Ramos (cell line): ENCODE measurements at regions not wholly inside any gene's neighbourhood (a gene's known extent, or its start where the extent isn't known, plus 50 kb on each side); places are given as distances from the start of the nearest gene placed in this dataset.

Experiments
- in situ Hi-C: fragments of 300-500 bp; cut with MboI; formaldehyde crosslinking; loops from one replicate; pipeline ENCODE4 v1.14.3; 2022; ENCODE audit warnings: low sequenced_read_pairs; ENCODE audit not compliant: unreplicated experiment

- in situ Hi-C loops, result no loop called here
Observed at GRCh38 chr18:77714716-77715115, 465.1 kb downstream of the GALR1 start.

DNA sequence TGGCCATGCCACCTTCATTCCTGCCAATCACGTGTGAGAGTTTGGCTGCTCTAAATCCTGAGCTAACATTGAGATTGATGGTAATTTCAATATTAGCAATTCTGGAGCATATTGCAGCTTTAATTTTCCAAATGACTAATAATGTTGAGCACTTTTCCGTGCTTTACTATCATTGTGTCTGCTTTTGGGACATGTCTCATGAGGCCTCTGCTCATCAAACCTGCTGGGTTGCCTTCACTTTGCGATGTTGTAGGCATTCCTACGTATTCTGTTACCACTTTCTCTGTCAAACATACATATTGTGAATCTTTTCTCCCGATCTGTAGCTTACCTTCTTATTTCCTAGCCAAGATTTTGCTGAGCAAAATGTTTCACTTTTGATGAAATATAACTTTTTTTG lies 466.6 kb downstream of the GALR1 start:
- in situ Hi-C loops, result no loop called here

- in situ Hi-C loops, result no loop called here
Observed at GRCh38 chr18:77733292-77733903, 483.8 kb downstream of the GALR1 start.

DNA sequence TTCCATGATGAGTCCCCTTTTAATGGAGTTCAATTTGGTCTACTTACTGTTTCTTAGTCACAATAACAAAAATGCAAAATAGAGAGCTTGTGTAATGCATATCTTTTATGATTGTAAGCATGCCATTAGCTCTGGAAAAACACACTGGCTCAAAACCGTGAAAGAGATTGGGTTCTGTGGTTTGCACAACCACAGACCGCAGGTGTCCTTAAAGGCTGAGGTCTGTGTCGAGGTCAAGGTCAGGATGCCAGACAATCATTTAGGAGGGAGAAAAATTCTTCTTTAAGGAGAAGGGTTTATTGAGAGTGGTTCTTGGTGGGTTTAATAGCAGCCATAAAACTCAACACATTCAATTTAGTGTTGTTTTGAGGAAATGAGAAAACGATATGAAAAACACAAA lies 487.2 kb downstream of the GALR1 start:
- in situ Hi-C loops, result no loop called here

DNA sequence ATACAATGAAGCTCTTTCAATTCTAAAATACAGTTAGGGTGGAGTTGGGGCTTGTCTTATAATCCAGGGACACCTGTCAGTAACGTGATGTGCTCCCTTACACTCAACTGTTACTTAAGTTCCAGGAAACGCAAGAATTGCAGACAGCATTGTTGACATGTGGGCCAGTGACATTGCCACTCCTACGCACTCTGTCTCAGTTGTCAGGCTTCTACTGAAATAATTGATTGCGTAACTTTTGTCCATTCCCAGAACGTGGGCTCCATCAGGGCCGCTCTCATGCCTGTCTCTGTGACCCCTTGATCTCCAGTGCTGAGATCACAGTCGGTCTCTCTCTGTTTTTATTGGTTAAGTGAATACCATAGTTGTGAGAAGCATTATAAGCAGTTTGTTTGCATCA lies 487.8 kb downstream of the GALR1 start:
- in situ Hi-C loops, result no loop called here

- in situ Hi-C loops, result no loop called here
Observed at GRCh38 chr18:77749089-77749488, 499.4 kb downstream of the GALR1 start.

GRCh38 chr18:77750006-77750405 lies 500.4 kb downstream of the GALR1 start:
- in situ Hi-C loops, result no loop called here

GRCh38 chr18:77754475-77755044 lies 504.9 kb downstream of the GALR1 start:
- in situ Hi-C loops, result no loop called here

DNA sequence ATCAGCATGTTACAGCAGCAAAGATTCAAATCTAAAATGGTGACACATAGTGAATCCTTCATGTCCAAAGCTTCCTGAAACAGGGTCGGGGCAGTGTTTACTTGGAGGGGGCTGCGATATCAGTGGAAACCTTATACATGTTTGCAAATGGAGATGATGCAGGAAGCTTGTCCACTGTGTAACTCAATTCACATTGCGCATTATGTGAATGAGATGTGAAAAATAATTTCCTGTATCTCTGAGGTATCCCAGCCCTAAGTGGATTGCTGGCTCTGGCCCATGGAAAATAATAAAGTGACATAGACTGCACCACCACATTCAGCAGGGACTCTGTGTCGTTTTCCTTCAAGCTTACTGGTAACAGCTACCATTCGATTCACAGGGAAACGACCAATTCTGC lies 505.5 kb downstream of the GALR1 start:
- in situ Hi-C loops, result no loop called here

DNA sequence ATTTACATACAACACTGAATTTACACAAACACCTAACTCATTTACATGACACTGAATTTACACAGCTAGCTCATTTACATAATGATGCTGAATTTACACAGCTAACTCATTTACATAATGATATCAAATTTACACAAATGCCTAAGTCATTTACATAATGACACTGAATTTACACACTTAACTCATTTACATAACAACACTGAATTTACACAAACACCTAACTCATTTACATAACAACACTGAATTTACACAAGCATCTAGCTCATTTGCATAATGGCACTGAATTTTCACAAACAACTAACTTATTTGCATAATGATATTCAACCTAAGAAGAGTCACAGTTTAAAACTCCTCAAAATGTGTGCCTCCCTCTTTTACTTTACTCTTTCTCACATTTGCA lies 511.7 kb downstream of the GALR1 start:
- in situ Hi-C loops, result no loop called here

GRCh38 chr18:77762014-77762413 lies 512.4 kb downstream of the GALR1 start:
- in situ Hi-C loops, result no loop called here

DNA sequence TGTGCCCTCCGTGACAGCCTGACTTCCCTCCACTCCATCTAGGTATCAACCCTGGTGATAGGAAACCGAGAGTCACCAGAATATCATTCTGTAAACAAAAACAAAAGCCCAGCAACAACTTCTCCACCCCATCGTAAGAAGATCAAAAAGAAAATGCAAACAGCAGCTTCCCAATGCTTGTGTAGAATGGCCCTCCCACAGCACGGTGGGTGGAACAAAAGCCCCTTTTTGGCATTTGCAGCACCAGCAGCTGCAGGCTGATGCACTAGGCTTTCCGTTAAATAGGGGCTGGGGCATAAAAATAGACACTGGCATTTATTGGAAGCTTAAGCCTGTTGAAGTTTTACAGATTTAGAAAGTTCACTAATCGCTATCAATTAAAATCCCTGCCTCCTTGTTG lies 513.0 kb downstream of the GALR1 start:
- in situ Hi-C loops, result no loop called here

- in situ Hi-C loops, result no loop called here
Observed at GRCh38 chr18:77763530-77764145, 514.0 kb downstream of the GALR1 start.

DNA sequence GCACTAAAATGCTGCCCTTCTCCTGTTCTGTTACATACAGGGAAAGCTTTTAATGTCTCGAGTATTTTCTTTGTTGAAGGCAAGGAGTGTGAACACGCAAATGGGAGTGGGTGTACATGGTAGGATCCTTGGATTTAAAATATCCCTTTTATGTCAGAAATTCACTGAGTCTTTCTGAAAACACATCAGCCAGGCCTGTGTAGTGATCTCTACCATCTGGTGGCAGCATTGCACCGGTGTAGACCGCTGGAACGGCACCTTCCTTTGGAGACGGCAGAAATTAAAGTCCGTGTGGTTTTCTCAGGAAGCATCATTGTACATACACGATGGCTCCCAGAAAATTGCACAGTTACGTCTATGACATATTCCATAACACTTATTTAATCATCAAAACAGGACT lies 515.8 kb downstream of the GALR1 start:
- in situ Hi-C loops, result no loop called here

- in situ Hi-C loops, result no loop called here
Observed at GRCh38 chr18:77766421-77766820, 516.8 kb downstream of the GALR1 start.

DNA sequence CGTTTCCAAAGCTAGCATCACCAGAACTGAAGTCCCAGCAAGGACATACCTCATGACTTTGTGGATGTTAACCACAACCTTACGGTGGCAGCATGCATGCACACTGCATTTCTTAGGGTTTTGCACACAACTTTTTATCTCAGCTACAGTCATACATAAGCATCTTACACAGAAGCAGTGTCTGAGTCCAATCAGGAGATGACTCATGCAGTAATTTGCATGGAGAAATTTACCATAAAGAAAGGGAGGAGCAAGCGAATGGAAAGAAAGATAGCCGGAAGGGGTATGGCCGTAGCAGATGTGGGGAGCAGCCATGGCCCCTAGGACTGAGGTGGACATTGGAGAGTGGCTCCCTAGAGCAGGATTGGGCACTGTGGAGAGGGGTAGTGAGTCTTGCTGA lies 522.5 kb downstream of the GALR1 start:
- in situ Hi-C loops, result no loop called here

GRCh38 chr18:77776104-77776503 lies 526.5 kb downstream of the GALR1 start:
- in situ Hi-C loops, result no loop called here

DNA sequence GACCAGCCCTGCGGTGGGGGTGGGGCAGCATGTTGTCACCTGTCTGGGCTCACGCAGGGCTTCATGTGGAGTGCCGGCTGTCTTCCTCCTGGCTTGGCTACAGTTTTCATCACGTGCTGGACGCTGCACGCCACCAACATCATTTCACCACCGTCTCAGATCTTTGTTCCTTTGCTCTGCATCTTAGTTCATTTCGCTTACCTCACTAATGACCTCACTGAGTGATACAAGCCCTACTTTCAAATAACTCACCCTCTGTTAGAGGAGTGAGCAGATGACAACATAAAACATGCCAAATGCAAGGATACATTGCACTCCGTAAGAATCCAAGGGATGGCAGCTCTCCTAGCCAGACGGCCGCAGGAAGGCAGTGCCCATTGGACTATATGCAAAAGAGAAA lies 527.5 kb downstream of the GALR1 start:
- in situ Hi-C loops, result no loop called here

DNA sequence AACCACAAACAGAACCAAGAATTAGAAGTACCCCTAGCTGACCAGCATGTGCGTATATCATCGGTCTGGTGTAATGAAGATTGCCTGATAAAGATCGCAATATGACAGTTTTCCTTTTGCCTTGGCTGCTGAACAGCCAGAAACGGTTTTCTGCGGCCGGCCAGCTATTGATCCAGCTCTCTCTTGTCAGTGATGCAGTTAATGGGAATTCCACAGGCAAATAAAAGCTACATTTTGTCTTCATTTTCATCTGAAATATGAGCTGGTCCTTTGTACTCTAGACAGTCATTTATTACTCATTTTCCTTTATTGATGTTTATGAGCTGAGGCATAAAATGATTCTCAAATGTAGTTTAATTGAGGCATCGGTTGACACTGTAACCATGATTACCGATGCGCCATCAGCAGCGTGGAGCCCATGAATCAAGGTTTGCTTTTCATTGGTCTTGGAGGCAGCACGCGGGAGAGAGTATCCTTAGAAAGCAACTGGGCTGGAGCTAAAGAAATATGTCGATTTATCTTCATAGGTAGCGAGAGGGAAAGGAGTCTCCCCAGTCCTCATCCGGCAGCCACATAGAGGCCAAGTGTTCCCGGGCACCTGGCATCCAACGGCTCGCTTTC lies 535.2 kb downstream of the GALR1 start:
- in situ Hi-C loops, result no loop called here

GRCh38 chr18:77785415-77785975 lies 535.8 kb downstream of the GALR1 start:
- in situ Hi-C loops, result no loop called here

- in situ Hi-C loops, result no loop called here
Observed at GRCh38 chr18:77803024-77803423, 553.4 kb downstream of the GALR1 start.
